NCI-H1436 treated with DMSO at 0.1 percent for 48 hours (cell line): ENCODE measurements at regions not wholly inside any gene's neighbourhood (a gene's known extent, or its start where the extent isn't known, plus 50 kb on each side); places are given as distances from the start of the nearest gene placed in this dataset.
A peak's percentile ranks its signal among the peaks of the same experiment; 100 is the strongest.
"Not testable (repeated sequence)": the region's sequence is repeated elsewhere in the genome, so short reads cannot be mapped to it uniquely, and the experiment has no call there.

Source experiments
- DNase-seq: peaks from one replicate; lab custom pipeline; 2025; lab: John Stamatoyannopoulos, UW

DNA sequence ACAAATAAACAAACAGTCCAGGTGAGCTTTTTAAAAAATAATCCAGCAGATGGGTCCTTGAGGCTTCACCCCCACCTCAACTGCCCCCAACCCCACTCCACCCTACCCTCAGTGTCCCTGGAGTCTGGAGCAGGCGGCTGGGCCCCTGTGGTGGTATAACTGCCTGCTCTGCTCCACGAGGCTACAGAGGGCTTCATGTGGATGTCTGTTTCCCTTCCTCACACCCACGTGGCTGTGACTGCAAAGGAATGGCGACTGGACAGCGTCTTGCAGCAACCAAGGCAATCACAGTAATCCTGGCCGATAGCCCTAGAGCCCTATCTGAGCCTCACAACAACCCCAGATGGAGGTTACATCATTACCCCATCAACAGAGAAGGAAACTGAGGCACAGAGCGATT lies 76.5 kb downstream of the SLC2A10 start:
- DNase-seq, result no peak

DNA sequence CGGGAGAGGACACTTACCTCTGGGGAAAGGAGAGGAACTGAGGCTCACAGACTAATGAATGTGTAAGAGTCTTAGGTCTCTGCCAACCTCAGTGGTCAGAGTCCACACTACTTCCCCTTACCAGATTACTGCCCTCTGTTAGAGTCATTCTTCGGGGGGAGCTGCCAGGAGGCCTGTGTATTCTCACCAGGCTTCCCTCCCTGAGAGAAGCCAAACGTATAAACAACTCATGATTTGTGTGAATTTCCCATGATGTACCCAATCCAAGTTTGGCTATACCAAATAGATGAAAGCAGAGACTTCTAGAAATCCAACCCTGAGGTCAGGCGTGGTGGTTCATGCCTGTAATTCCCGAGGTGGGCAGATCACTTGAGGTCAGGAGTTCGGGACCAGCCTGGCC lies 77.1 kb downstream of the SLC2A10 start:
- no peak for DNase-seq

DNA sequence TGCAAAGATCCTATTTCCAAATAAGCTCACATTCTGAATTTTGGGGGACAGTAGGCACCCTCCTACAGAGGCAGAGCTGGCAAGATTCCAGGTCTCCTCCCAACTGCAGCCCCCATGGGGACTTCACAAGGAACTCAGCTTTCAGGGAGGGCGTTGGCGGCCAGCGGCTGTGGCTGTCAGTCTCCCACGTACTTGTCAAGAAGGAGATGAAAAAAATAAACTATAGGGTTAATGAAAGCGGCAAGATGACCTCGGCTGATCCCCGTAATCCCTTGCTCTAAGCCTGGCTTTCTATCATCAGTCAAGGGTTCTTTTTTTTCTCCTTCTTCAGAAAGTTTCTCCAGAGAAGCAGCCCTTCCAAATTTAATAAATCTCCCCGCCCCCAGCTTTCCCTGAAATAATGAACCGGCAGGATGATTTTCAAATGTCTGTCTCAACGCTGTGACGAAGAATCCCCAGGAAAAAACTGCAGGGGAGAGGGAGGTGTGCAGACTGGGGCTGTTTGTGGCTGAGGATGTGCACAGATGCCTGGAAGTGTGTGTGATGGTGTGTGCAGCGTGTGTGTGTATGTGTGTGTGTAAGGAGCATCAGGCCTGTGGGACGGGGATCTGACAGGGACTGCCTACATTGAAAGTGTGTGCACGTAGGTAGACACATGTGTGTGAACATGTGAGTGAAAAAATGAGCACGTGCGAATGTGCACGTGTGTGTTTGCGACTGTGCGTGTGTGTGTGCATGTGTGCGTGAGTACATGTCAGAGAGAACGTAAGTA lies 78.7 kb downstream of the SLC2A10 start:
- DNase-seq, result no peak

DNA sequence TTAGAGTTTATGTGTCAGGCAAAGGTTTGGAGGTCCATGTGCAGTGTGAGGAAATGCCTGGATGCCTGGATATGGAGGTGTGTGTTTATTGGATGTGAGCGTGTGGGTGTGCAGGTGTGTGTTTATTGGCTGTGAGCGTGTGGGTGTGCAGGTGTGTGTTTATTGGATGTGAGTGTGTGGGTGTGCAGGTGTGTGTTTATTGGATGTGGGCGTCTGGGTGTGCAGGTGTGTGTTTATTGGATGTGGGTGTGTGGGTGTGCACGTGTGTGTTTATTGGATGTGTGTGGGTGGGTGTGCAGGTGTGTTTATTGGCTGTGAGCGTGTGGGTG lies 79.3 kb downstream of the SLC2A10 start:
- DNase-seq, result not testable (repeated sequence)

DNA sequence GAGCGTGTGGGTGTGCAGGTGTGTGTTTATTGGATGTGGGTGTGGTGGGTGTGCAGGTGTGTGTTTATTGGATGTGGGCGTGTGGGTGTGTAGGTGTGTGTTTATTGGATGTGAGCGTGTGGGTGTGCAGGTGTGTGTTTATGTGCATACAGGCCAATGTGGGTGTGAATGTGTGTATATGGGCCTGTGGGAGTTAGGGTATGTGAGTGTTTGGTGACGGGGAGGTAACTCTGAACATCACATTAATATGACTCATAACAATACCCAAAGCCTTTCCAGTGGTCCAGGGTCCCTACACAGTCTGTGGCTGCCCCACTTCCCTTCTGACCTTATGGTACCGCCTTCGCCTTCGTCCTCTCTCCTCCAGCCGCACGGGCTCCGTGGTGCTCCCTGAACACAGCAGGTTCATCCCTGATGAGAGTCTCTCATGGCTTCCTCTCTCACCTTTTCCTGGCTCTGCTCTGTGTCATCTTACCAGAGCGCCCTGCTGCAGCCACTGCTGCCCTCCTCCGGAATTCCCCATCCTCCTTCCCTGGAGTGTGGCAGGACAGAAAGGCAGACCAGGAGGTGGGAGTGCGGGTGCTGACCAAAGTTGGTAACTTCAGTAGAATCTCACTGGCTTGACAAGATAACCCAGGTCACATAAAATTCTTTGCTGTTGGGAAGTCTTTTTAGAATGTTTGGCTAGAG lies 80.0 kb downstream of the SLC2A10 start:
- no peak for DNase-seq

DNA sequence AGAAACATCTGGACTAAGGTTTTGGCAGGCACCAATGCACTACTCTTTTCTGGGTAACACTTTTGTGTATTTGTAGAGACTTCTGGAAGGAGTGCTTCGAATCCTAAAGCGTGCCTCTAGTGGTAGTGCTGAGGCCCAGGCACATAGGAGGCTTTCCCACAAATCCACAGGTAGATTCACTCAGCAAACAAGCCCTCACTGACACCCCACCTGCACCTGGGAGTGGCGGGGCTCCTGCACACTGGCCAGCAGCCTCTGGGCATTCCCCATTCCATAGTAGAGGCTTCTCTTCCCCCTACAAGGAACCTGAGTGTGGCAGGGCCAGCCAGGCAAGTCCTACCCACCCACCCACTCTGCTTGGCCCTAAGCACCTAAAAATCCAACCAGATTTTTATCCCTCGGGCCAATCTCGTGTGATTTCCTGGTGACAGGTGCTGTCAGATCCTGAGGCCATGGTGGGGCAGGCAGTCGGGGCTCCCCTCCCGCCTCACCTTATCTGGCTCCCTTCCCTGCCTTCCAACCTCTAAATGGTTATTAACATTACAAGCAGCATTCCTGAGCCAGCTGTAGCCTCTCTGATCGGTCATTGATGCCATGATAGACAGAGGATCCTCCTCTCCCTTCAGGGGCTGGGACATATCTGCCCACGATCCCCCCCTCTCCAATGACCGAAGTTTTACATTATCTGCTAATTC lies 82.4 kb downstream of the SLC2A10 start:
- DNase-seq, result no peak

DNA sequence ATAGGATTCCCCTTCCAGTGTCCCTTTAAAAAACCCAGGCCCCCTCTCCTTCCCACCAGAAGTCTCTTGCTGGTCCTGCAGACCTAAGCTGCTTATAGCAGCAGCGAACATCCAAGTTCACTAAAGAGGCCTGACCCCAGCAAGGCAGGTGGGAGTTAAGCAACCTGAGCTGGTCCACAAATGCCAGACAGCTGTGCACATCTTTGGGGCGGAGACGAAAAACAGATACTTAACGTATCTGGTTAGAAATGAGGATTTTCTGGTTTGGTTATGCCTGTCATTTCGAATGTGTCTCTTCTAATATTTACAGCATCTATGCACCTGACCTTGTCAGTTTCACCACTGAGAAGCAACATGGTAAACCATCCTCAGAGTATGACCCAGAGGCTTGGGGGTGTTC lies 87.8 kb downstream of the SLC2A10 start:
- DNase-seq, result no peak

DNA sequence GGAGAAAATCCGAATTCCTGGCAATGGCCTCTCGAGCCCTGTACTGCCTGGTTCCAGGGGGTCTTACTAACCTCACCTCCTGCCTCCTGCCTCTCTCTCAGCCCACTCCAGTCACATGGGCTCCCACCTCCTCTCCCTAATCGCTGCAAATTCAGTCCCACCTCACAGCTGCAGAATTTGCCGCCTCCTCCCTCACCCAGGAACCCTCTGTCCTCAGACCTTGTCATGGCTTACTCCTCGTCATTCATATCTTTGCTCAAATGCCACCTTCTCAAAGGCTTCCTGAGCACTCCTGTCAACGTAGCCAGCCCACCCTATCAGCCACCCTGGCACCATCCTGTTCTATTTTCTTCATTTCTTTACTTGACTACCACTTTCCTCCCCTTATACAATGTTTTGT lies 89.0 kb downstream of the SLC2A10 start:
- DNase-seq, result no peak

DNA sequence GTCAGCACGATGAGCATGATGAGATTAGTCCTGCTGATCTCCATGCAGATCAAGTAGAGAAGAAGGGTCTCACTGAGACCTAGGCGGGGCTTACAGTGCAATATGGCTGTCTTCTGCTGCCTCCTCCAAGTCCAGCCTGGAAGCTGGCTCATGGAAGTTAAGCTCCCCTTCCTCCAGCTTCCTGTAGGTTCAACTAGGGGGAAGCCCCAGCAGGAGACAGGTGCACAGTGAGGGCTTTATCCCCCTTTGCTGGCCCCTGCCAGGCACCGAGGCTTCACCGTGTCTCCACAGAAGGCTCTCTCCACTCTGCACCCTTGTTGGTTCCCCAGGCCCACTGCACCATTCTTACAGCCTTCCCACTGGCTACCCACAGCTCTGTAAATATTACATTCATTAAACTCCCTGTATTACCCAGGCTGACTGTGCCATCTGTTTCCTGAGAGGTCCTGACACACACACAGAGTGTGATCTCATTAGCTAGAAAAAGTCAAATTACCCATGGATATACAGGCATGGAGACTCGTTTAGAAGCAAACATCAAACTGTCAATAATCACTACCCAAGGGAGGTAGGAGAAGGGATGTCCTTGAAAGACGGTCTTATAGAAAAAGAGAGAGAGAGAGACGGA lies 90.4 kb downstream of the SLC2A10 start:
- DNase-seq, result no peak

DNA sequence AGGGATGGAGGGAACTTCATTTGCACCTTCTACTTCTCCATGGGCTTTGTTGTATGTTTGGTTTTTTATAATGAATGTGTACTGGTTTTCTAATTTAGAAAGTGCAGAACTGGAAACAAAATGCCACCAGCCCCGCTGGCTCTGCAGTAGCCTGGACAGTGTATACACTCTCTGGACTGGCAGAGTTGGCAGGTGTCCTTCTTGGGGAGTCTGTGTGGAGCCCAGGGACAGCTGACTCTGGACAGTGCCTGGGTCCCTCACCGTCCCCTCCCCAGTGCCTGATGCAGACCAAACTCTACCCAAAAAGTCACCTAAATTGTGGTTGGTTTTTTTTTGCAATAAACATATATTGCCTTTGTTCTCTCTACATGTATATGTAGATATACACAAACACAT lies 91.0 kb downstream of the SLC2A10 start:
- DNase-seq, result no peak

DNA sequence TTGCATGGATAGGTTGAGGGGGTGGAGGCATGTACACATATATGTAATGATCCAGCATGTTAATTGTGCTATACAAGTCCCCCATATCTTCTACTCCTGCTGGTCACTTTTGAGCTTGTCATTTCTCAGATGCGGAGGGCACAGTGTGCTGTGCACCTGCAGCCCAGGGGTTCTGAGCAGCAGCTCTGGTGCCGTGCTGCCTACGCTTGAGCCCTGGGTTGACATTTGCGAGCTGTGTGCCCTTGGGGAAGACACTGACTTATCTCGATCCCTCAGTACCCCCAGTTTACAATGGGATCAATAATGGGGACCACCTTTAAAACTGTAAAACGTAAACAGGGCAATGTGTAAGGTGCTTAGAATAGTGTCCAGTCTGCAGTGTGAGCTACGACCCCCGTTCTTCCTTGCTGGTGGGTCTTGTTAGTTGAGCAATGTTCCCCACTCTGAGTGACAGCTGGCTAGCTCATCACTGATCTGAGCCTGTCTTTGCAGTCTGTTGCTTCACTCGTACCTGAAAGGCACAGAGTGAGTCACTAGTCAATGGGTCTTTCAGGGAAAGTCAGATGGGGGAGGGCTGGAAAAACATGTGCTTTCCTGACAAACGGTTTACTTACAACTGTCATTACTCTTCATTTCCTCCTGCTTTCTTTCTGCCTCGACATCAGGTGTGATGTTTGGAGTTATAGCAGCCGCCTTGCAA lies 91.7 kb downstream of the SLC2A10 start:
- no peak for DNase-seq

DNA sequence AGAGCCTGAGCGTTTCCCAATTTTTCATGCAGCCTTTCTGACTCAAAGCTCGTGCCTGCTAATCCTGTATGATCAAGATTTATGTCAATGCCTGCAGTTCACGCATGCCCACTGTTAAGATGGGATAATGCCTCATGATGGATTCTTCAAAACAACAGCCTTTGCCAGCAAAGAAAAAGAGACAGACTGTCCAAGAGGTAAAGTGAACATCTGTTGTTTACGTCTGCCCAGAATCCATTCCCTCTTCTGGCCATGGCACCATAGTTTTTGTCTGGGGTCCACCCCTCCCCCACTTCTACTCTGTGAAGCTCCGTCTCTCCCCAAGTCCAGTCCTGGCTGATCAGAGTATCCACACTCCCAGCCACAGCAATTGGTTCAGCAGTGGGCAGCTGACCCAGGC lies 91.9 kb upstream of the EYA2 start:
- no peak for DNase-seq

DNA sequence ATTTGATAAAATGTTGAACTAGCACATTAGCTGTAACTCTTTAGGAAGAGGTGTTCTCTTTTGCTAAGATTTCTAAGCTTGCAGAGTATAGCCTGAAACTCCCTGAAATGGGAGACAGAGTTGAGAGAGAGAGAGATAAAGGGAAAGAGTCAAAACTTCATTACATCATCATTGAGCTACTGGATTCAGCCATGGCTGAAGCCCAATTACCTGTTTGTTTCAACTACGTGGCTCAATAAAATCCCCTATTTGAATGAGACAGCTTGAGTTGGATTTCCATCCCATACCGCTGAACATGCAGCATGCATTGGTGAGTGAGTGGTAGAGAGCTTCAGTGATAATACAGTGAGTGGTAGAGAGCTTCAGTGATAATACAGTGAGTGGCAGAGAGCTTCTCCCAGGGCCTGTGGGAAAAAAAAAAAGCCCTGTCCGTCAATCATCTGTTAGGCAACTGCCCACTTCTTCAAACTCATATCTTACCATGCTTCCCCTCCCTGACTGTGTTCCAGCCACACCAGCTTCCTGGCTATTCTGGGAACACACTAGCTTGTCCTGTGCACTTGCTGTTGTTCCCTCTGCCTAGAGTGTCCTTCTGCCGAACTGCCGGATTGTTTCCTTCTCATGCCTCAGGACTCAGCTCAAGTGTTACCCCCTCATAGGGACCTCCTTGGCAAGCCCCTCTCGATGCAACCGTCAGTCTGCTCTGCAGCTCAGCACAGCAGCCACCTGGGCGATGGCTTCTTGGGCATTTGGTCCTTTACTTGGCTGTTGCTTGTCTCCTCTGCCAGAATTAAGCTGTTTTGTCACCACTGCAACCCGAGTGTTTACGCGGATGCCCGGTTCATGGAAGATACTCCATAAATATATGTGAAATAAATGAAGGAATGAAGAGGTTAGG lies 91.3 kb upstream of the EYA2 start:
- no peak for DNase-seq

DNA sequence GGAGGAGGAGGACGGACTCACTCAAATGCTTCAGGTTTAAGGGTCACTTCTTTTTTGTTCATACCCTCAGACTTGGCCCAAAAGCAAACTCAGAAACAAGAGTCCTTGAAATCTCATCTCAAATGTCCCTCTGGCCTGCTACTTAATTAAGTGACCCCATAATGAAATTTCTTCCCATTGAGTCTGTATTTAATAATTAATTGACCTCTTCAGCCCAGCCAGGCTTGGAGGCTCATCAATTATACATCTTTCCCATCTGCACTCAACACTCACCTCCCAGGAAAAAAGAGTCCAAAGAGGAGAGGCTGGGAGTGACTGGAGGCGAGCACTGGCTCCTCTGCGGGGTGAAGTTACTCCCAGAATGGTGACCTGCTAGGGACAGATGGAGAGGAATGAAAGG lies 90.5 kb upstream of the EYA2 start:
- DNase-seq, result no peak

DNA sequence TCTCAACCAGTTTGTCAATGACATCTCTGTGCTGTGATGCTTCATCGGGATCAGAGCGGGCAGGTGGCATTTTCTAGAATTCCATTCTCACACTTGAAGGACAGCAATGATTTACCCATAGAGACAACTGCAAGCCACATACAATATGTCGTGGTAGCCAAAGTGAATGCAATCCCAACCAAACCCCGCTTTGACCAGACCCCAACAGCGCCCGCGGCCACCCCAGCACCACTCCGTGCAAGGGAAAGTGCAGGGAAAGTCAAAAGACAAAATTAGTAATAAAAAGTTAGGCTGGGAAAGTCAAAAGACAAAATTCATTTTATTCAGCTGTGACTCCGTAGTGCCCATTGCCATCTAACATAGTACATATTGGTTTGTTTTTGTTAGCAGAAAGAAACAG lies 88.8 kb upstream of the EYA2 start:
- no peak for DNase-seq

DNA sequence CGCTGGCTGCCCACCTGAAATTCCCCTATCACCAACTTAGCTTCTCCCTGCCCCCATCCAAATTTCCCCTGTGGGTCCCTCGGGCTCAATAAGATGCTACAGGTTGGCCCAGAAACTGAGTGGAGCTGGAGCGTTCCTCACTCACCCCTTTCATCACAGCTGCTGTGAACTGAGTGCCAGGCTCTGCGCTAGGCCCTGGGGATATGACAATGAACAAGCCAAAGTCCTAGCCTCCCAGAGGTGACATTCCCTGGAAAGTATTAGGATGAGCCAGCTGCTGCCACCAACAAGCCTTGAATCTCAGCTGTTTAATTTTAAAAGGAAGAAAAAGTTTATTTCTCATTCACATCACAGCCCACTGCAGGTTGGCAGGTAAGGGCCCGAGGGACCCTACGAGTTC lies 86.6 kb upstream of the EYA2 start:
- no peak for DNase-seq

DNA sequence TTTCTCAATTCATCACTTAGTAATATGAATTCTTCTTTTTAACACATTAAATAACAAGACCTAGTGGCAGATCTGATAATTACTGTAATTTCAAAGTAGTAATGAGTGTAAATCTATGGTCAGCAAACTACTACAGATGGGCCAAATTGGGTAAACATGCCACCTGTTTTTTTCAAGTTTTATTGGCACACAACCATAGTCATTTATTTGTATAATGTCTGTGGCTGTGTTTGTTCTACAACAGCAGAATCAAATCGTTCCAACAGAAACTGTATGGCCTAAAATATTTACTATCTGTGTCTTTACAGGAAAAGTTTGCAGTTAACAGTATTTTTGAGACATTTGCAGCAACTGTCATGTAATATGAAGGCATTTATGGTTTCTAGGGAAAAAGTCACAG lies 86.1 kb upstream of the EYA2 start:
- DNase-seq, result no peak

DNA sequence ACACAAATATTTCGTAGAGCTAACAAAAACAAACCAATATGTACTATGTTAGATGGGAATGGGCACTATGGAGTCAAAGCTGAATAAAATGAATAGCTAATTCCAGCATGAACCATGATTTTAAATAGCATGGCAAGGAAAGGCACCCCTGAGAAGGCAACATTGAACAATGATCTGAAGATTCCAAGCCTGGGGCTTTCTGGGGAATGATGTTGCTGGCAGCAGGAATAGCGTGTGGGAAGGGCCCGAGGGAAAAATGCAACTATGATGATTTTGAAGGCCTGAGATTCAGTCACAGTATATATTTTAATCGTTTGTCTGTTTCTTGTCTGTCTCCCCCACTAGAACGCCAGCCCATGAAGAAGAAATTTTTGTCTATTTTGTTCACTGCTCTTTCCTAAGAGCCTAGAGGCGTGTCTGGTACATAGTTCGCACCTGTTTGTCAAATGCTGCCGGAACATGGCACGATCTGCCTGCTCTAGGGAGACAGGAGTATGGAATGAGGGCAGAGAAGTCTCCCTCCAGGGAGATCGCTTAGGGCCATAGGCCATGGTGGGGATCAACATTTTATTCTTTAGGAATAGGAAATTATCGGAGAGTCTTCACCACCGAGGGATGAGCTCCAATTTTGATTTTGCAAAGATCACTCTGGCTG lies 84.8 kb upstream of the EYA2 start:
- no peak for DNase-seq

DNA sequence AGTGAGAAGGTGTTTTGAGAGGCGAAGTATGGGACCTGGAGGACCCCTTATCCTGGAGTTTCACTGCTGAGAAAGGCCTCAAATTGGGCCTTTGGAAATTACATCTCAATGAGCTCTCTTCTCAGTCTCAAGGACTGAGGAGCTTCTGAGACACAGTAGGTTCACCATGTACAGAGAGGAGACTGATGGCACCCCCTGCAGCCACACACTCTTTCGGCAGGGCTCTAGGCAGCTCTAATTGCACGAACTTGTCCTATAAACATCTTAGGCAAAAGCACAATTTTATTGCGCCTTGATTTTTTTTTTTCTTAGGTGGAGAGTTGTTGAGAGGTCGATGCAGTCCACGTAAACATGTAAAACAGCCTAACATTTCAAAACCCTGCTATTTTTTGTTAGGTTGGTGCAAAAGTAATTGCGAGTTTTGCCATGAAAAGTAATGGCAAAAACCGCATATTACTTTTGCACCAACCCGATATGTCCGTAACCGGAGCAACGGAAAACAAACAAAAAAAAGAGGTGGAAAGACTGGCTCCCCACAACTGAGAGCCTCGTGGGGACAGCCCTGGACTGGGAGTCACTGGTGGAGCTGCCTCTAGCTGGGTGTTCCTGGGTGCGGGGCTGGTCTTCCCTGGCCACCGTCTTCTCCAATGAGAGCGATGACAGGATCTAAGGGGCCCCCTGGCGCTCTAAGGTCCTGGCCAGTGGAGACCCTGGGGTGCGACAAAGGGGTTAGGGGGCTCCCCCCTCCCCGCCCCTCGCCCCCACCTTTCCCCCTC lies 84.0 kb upstream of the EYA2 start:
- DNase-seq, result peak; percentile 42
